ENCODE measurements at regions not wholly inside any gene's neighbourhood (a gene's known extent, or its start where the extent isn't known, plus 50 kb on each side); places are given as distances from the start of the nearest gene placed in this dataset.

DNA sequence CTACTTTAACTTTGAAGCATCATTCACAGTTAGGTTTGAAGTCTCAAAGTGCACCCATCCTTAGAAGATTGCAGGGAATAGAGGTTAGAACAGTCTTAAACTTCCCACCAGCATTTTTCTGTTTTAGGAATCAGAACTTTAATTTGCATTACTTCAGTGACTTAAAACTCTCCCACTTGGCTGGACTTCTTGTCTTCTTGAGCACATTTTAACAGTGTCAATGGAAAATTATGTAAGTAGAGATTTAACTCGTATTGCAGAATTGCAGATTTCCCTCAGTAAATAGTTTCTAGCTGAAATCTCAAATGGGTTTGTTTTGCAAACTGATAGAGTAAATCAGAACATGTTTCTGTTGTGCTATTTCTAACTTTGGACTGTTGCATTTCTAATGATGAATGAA is 369.6 kb downstream of the OTOL1 start:
- no peak for TF ChIP-seq CTCF (IDR thresholded peaks at IDR 0.05)
- no peak for TF ChIP-seq EP300 (IDR thresholded peaks at IDR 0.05)

Data from upper lobe of left lung (tissue), 4 donors.